GM18858 (cell line): ENCODE measurements at regions not wholly inside any gene's neighbourhood (a gene's known extent, or its start where the extent isn't known, plus 50 kb on each side); places are given as distances from the start of the nearest gene placed in this dataset.
A peak's percentile ranks its signal among the peaks of the same experiment; 100 is the strongest.

Source experiments
- ATAC-seq: cut with Tn5 transposase; IDR thresholded peaks from one replicate; pipeline ENCODE4 v1.9.1; 2021; ENCODE audit not compliant: unreplicated experiment

DNA sequence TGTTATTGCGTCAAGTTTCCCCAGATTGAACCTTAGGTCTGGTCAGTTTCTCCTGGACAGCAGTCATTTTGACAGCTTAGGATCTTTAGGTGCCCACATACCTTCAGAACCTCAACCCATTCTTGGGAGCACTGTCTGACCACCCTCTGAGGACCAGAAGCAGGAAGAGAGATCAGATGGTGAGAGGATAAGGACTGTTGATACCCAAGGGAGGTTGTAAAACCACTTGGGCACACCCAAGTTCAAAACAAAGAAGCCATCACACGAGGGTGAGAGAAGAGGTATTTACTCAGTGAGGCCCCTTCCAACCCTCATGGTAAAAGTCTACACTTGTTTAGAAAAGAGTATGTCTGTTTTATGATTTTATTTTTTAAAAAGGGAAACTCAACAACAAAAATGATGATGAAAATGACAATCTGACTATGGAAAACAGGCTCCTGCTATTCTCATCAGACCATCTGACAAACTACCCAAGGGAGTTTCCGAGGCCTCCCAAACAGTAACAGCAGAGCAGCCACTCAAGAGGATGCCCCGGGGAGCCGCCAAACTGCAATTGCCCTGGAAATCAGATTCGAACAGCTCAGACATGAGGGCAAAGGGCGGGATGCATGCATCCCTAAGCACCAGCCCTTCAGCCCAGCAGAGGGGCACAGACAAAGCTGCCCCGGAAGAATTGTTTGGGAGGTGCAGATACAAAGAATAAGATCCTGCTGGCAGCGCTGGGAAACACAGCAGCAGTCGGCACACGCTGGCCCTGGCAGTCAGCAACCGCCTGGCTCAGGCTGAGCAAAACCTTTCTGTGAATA, 162.6 kb upstream of the PLEKHG7 start:
- ATAC-seq: no peak

DNA sequence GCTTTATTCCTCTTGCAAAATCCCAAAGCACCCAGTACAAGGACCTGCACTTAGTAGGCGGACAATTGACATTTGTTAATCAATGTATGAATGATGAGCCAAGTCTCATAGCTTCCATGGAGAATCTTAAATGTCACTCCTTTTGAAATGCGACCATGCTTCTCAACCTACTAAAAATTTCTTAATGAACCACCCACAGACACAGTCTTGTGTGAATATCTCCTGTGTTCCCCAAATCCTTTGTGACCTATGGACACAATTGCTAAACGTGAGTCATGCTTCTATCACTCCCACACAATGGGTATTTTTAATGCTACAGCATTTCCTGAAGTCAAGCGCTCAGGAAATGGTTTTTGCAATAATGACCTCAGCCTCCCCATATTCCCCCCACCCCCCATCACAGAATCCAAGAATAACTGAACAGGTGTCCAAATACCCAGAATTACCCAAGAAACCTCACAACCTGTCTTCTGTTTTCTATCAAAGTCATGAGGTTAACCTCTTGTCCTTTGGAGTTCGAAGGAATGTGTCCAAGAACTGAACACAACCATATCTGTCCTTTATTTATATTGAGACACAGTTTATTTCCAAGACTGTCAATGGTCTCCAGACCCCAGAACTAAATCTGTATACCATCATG, 163.6 kb upstream of the PLEKHG7 start:
- ATAC-seq: peak; percentile 45

DNA sequence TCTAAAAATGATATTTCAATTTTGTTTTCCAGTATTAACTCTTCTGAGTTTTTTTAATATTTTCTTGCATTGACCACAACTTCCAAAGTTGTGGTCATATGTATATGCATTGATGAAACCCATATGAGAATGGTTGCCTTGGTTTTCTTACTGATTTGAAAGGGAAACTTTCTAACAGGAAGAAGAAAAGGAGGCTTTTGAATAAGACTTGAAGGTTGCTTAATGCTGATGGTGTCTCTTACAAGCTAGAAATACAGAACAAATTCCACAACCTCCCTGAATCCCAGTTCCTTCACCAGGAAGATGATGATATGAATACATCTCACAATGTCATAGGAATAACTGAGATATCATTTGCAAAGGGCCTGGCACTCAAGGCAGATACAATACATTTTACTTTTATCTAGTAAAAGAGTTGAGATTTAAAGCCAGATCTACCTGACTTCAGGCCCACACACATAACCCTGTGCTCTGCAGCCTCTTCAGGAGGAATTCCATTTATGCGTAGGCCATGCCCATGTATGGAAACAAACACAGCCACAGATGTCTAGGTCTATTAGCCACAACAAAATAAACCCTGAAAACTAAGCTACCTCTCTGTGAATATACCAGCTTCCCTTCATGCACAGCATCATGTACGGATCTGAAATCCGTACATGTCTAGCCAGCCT, 165.4 kb upstream of the PLEKHG7 start:
- ATAC-seq: no peak

DNA sequence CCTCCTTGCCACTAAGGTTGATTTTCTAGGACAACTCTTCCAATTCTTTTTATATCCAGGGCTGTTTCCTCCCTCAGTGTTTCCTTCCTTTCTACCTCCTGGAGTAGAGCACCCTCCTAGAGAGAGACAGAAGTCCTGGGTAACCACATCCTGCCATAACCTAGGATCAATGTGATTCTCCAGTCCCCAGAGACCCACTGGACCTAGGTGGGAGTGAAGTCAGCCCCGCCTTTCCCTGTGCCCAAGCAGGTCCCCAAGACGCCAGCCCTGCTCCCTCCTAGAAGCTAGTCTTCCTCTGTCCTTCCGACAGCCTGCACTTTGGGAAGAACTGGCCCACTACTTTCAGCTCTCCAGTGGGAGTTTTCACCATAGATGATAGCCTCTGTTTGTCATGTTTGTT, 166.8 kb upstream of the PLEKHG7 start:
- ATAC-seq: no peak

DNA sequence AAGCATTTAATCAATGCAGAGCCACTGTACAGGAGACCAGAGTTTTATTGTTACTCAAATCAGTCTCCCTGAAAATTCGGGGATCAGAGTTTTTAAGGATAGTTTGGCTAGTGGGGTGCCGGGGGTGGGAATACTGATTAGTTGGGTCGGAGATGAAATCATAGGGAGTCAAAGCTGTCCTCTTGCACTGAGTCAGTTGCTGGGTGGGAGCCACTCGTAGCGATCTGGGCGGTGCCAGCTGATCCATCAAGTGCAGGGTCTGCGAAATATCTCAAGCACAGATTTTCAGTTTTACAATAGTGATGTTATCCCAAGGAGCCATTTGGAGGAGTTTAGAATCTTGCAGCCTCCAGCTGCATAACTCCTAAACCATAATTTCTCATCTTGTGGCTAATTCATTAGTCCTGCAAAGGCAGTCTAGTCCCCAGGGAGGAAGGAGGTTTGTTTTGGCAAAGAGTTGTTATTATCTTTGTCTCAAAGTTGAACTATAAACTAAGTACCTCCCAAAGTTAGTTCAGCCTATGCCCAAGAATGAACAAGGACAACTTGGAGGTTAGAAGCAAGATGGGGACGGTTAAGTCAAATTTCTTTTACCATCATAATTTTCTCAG, 169.4 kb upstream of the PLEKHG7 start:
- ATAC-seq: no peak

DNA sequence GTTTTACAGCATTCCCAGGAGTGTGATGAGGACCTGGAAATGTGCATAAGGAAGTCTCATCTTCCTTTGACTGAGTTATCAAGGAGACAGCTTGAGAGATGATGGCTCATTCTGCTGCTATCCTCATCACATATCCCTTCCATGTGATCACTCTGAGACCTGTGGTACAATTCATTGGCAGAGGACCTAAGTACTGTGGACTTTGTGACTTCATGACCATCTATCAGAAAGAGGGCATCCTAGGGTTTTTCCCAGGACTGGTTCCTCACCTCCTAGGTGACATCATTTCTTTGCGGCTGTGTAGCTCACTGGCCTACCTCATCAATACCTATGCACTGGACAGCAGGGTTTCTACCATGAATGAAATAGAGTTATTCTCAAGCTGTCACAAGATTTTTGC, 172.1 kb upstream of the PLEKHG7 start:
- ATAC-seq: no peak

DNA sequence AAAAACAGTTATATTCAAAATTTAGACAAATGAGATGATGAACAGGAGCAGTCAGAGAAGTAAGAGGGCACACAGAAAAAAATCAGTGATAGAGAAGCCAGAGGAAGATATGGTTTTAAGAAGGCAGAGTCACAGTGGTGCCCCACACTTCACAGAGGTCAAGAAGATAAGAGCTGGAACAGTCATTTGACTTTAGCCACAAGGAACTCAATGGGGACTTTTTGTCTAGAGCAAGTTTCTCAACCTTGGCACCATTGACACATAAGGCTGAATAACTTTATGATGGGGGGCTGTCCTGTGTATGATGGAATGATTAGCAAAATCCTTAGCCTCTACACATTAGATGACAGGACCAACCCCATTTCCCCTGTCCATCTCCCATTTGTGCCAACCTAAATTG, 172.8 kb upstream of the PLEKHG7 start:
- no peak for ATAC-seq

DNA sequence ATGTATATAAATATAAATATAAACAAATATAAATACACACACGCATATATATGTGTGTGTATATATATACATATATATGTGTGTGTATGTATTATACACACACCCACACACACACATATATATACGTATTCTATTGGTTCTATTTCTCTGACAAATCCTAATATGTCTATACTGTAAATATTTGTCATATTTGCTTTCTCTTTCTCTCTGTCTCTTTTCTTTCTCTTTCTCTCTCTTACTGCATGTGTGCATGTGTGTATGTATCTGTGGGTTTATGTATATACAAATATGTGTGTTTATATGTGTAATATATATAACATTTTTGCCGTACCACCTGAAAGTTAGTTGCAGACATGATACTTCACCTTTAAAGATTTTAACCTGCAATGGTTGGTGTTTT, 174.2 kb upstream of the PLEKHG7 start:
- no peak for ATAC-seq

DNA sequence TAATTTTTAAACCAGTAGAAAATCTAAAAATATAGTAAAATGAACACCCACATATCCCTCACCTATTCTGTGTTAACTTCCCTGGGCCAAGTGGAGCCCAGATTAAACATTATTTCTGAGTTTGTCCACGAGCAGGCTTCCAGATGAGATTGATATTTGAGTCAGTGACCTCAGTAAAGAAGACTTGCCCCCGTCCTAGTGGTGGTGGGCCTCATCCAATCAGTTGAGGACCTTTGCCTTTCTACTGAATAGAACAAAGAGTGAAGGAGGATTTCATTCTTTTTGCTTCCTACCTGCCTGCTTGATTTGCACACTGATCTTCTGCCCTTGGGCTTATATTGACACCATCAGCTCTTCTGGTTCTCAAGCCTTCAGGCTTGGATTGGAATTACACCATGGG, 174.7 kb upstream of the PLEKHG7 start:
- ATAC-seq: no peak

DNA sequence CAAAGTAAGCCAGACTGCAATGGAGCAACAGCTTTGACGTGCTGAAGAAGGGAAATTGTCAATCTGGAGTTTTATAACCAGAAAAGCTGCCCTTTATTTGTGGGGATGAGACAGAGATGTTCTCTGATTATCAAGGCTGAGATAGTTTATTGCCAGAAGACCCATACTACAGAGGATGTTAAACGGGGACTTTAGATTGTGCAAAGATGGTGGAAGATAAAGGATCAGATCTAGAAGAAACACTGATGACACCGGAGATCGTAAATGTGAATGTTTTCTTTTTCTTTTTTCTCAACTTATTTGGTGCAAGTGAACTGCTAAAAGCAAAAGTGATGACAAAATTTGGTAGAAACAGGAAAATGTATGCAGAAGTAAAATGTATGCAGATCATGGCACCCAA, 178.3 kb upstream of the PLEKHG7 start:
- no peak for ATAC-seq

DNA sequence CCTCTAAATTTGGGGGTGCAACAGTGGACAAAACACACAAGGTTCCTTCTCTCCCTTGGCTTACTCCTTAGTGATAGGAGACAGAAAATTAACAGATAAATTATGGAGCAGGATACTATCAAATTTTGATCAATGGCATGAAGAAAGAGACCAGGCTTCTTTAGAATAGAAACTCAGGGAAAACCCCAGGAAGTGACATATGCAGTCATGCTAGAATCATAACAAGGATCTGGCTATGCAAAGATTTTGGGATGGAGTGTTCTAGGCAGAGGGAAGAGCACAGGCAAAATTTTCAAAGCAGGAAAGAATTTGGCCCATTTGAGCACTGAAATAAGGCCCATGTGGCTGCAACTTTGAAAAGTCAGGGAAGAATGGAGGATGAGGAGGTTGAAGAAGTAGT, 182.3 kb upstream of the PLEKHG7 start:
- no peak for ATAC-seq

DNA sequence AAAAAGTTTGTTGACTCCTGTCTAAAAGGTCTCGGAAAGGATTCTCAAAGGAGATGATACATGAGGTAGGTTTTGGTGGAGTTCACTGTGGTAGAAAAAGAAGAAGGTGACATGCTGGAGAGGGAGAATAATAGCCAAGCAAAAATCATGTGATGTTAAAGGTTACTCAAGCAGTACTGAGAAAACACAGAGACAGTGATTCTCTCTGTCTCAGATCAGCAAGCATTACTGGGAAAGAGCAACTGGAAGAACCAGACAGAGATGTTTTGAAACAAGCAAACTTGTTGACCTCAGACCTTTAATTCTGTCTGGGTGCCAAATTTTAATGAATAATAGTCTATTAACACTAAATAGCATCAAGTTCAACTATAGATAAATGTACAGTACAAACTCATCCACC, 183.5 kb upstream of the PLEKHG7 start:
- no peak for ATAC-seq

DNA sequence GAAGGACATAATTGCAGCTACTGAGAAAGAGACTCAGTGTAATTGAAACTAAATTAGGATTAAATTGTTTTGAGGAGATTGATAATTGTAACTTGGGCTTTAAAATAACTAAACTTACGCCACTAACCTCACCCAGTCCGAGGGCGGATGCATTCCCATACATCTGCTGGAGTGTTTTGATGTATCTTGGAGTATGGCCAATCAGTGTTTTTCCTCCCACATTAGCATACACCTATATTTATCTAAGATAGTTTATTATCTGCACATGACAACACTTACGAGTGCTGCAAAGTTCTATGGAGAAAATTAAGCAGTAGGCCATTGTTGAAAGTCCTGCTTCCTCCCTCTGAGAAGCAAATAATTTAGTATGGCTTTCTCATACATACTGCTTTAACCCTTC, 184.7 kb upstream of the PLEKHG7 start:
- ATAC-seq: no peak

DNA sequence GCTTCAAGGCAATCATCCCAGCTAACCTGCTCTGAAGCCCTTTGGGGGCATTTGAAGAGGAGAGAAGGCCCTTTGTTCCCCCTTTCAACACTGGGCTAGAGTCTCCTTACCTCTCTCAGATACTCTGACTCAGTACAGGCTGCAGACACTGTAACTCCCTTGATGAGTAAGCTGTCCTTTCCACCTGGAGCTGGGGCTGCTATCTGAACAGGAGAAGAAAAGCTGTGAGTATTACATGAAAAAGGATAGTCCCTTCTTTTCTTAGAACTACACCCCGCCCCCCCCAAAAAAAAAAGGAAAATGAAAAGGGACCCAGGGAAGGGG, 186.6 kb upstream of the PLEKHG7 start:
- peak; percentile 81 for ATAC-seq

DNA sequence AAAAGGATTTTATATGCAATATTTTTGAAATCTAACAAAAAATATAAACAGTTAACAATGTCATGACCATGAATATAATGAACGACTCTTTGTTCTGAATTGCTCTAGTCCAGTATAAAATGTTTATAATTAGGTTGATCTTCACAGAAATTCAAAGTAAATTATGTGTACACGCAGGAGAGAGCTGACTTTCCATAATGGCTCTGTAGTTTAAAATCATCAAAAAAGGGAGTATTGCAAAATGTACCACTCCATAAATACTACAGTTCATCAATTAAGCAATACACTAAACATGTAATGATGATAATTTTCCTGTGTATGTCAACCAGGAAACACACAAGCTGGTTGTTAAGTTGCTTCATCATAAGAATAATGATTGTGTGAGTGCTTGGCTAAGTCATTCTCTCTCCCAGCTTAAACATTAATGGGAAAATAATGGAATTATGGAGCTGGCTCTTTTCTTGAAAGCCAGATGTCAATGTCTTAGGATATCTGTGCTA, 189.5 kb upstream of the PLEKHG7 start:
- ATAC-seq: no peak

DNA sequence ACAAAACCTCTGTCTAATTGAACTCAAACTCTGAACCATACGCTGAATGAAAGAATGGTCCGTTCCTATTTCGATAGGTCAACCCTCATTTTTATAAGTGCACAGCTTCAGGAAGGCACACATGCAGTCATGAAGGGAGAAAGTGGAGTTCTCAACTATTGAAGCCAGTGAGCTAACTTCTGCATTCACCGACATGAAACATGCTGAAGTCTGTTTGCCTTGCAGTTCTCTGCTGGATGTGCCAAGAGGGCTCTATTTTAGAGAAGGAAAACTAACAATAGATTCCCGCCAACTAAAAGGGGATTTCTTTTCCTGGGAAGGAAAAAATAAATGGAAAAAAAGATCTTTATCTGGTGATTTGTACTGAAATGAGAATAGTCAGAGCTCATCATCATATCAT, 191.0 kb upstream of the PLEKHG7 start:
- no peak for ATAC-seq

DNA sequence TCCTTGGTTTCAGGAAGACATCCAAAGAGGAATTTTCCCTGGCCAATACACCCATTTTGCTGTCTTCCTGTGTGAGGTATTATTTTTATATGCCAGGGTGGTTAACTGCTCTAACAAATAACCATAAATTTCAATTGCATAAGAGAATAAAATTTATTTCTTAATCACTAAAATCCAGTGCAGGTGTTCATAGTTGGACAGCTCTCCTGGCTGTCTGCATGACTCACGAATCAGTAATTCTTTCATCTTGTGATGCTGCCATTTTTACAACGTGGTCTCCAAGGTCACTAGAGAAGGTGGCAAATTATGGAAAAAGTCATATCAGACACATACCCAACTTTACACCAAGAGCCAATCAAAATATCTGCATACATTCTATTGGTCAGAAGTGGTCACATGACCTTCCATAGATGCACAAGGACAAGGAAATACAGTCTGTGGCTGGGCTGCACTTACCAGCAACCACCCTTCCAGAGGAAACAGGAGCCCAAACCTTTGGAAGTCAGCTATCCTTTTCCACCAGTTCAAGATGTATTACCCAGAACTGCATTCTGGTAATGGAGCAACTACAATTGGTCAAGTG, 193.5 kb upstream of the PLEKHG7 start:
- ATAC-seq: no peak

DNA sequence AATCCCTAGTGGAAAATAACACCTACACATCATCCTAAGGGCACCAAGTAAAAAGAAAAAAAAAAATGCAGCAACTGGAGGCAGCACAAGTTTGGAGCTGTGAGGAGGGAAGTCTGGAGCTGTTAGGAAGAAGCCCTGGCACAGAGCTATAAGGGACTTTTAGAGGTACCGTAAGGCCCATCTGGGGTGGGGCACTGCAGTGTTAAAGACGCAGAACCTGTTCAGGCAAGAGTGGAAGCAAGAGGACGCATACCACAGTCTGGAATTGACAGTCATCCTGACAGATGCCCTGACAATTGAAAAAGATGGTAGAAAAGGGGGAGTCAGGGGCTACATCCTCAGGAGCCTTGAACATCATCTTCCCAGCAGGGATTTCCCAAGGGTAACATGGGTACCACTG, 195.9 kb upstream of the PLEKHG7 start:
- no peak for ATAC-seq

DNA sequence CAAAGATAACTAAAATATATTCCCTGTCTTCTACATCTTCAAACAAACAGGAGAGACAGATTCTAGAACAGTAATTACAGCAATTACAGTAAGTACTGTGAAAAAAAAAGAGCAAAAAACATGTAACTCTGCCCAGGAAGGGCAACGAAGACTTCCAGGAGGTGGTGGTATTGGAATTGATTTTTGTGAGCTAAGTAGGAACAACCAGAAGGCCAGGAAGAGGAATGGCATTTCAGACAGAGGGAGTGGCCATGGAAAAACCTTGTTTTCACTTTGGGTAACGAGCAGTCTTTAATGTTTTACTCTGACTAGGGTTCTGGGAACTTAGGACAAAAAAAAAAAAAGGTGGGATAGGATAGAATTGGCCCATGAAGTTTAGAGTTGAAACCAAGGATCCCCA, 196.3 kb upstream of the PLEKHG7 start:
- ATAC-seq: no peak

DNA sequence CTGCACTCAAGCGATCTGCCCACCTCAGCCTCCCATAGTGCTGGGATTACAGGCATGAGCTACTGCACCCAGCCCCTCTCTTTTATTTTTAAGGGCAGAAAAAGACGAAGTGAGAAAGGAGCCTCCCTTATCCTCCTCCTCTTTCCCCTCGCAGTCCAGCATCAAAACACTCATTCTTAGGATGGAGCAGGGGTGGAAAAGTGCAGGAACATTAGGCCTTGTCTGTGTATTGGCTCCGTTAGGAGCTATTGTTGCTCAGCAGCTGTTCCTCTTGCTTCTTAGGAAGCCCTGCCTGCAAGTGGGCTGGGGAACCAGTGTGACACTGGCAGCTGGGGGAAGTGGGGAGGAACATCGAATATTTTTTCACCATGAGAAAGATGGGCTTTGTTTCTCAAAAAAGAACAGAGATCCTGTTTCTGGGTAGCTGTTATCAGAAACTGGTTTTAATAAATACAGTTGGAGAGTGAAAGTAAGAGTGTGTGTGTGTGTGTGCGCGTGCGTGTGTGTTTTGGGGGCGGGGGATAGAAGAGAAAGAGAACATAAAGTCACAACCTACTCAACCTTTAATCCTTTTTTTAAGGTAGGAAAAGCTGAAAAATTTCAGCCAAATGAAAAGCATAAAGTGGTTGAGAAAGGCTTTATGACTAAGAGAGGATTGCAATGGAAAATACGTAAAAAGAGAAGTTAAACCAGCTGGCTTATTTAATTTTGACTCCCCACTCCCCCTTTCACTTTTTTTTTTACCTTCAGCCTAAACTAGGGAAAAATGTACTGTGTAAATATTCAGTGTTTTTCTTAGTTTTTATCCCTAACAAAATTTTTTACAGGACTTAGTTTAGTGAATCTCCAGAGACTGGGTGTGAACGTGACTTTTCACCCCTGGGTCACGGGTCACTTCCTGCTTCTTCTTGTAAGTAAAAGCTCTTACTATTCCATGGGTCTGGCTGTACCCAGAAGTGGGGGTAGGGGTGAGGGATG, 197.2 kb upstream of the PLEKHG7 start:
- ATAC-seq: no peak
